Mesenchymal stem cell (in vitro differentiated cells and primary cell): ENCODE measurements at regions not wholly inside any gene's neighbourhood (a gene's known extent, or its start where the extent isn't known, plus 50 kb on each side); places are given as distances from the start of the nearest gene placed in this dataset.
A peak's percentile ranks its signal among the peaks of the same experiment; 100 is the strongest.

Experiments used
- DNase-seq: peaks from one replicate; pipeline ENCODE4 v3.0.0-alpha.2; 2013
- H2AFZ ChIP-seq: one replicate; pipeline ENCODE4 v1.6.1; 2013; ENCODE audit warnings: low read depth, mild to moderate bottlenecking, control low read depth, inconsistent platforms, low read length, moderate library complexity
- H2AK5ac ChIP-seq: 2 replicates; pipeline ENCODE4 v1.6.1; 2013; ENCODE audit warnings: low read length, moderate library complexity, mild to moderate bottlenecking, inconsistent platforms; ENCODE audit not compliant: severe bottlenecking
- H2BK120ac ChIP-seq: one replicate; pipeline ENCODE4 v1.6.1; 2013; ENCODE audit warnings: low read depth, mild to moderate bottlenecking, inconsistent platforms, low read length, moderate library complexity
- H2BK12ac ChIP-seq, 2 experiments: one replicate each; pipeline ENCODE4 v1.6.1; 2013; ENCODE audit warnings: inconsistent platforms in 2 of 2, low read length in 2 of 2, mild to moderate bottlenecking in 2 of 2, moderate library complexity in 2 of 2, control low read depth in 1 of 2
- H2BK15ac ChIP-seq: one replicate; pipeline ENCODE4 v1.6.1; 2013; ENCODE audit warnings: mild to moderate bottlenecking, low read depth, inconsistent platforms; ENCODE audit not compliant: poor library complexity, severe bottlenecking
- H2BK5ac ChIP-seq: 2 replicates; pipeline ENCODE4 v1.6.1; 2013; ENCODE audit warnings: low read depth, mild to moderate bottlenecking, low read length, control low read depth, inconsistent platforms; ENCODE audit not compliant: poor library complexity, severe bottlenecking
- H3K14ac ChIP-seq, 2 experiments: one replicate each; pipeline ENCODE4 v1.6.1; 2013; ENCODE audit warnings: inconsistent platforms in 2 of 2, low read length in 2 of 2, control low read depth in 1 of 2, mild to moderate bottlenecking in 1 of 2, moderate library complexity in 1 of 2
- H3K18ac ChIP-seq, 2 experiments: one replicate each; pipeline ENCODE4 v1.6.1; 2013; ENCODE audit warnings: inconsistent platforms in 2 of 2, low read length in 2 of 2, control low read depth in 1 of 2, low read depth in 1 of 2, mild to moderate bottlenecking in 1 of 2
- H3K23ac ChIP-seq, 2 experiments: one replicate each; pipeline ENCODE4 v1.6.1; 2013; ENCODE audit warnings: inconsistent platforms in 2 of 2, low read length in 2 of 2, mild to moderate bottlenecking in 2 of 2, moderate library complexity in 2 of 2, control low read depth in 1 of 2
- H3K27ac ChIP-seq: 2 replicates; pipeline ENCODE4 v1.5.1; 2013; ENCODE audit warnings: mild to moderate bottlenecking, moderate library complexity, low read length, control low read depth, inconsistent platforms; ENCODE audit not compliant: poor library complexity, severe bottlenecking
- H3K27me3 ChIP-seq, 2 experiments: 2 replicates each; pipeline versions ENCODE4 v1.6.1 to v1.7.0; 2013; ENCODE audit warnings: low read length in 2 of 2, mild to moderate bottlenecking in 2 of 2, moderate library complexity in 2 of 2, control low read depth in 1 of 2, inconsistent platforms in 1 of 2; ENCODE audit not compliant: control insufficient read depth in 1 of 2, insufficient read depth in 1 of 2
- H3K36me3 ChIP-seq, 2 experiments: 2 replicates each; pipeline versions ENCODE4 v1.6.1 to v1.7.0; 2013; ENCODE audit warnings: low read length in 2 of 2, control low read depth in 1 of 2, inconsistent platforms in 1 of 2, low read depth in 1 of 2, mild to moderate bottlenecking in 1 of 2; ENCODE audit not compliant: insufficient read depth in 2 of 2, control insufficient read depth in 1 of 2
- H3K4ac ChIP-seq, 2 experiments: one replicate each; pipeline ENCODE4 v1.6.1; 2013; ENCODE audit warnings: inconsistent platforms in 2 of 2, low read length in 2 of 2, mild to moderate bottlenecking in 2 of 2, moderate library complexity in 2 of 2, control low read depth in 1 of 2, low read depth in 1 of 2
- H3K4me1 ChIP-seq: 2 replicates; pipeline ENCODE4 v1.6.1; 2013; ENCODE audit warnings: low read depth, low read length, control low read depth; ENCODE audit not compliant: control insufficient read depth, insufficient read depth
- H3K4me2 ChIP-seq: 2 replicates; pipeline ENCODE4 v1.6.1; 2013; ENCODE audit warnings: low read length, mild to moderate bottlenecking, inconsistent platforms; ENCODE audit not compliant: poor library complexity, severe bottlenecking
- H3K4me3 ChIP-seq, 2 experiments: 2 replicates each; pipeline versions ENCODE4 v1.5.1 to v1.7.0; 2013; ENCODE audit warnings: low read length in 2 of 2, mild to moderate bottlenecking in 2 of 2, control low read depth in 1 of 2, low read depth in 1 of 2; ENCODE audit not compliant: insufficient read depth in 1 of 2
- H3K79me1 ChIP-seq: replicated peaks from 2 replicates; pipeline ENCODE4 v1.6.1; 2013; ENCODE audit warnings: mild to moderate bottlenecking, control low read depth, low read length, inconsistent platforms; ENCODE audit not compliant: poor library complexity, severe bottlenecking
- H3K9ac ChIP-seq: 2 replicates; pipeline ENCODE4 v1.7.0; 2013; ENCODE audit warnings: mild to moderate bottlenecking, low read length, moderate library complexity
- H3K9me3 ChIP-seq: 2 replicates; pipeline ENCODE4 v1.7.0; 2013; ENCODE audit warnings: mild to moderate bottlenecking, low read length; ENCODE audit not compliant: control insufficient read depth
- H4K8ac ChIP-seq: one replicate; pipeline ENCODE4 v1.6.1; 2013; ENCODE audit warnings: inconsistent platforms, mild to moderate bottlenecking, low read length, moderate library complexity
- H4K91ac ChIP-seq: one replicate; pipeline ENCODE4 v1.6.1; 2013; ENCODE audit warnings: mild to moderate bottlenecking, low read length, inconsistent platforms
- WGBS: methylation state at CpG from one replicate; pipeline ENCODE4 v1.1.7; 2013; ENCODE audit warnings: mixed read lengths; 5-methylcytosine and 5-hydroxymethylcytosine counted together

- Histone ChIP-seq H3K9me3 (peaks cover 8% of the 10 kb centered on the region), H3K36me3 (peaks cover 0 to 7% of the 10 kb centered on the region in 2 experiments), H3K4me1 (peaks cover 6% of the 10 kb centered on the region), H3K4me2 (no peak overlapping the region), H2BK15ac (peak overlapping the region; percentile 87), H3K14ac (peak overlapping the region in 1 of 2 experiments; percentile 76), H3K79me1 (peaks cover 12% of the 10 kb centered on the region), H3K18ac (peak overlapping the region; percentile 58 to 63), H2AK5ac (no peak overlapping the region), H3K27me3 (no peaks in the 10 kb centered on the region), H2BK12ac (no peak overlapping the region), H2BK120ac (no peak overlapping the region), H3K23ac (no peak overlapping the region), H3K4ac (no peak overlapping the region), H3K9ac (no peak overlapping the region), H4K8ac (no peak overlapping the region), H4K91ac (no peak overlapping the region), H3K27ac (no peak overlapping the region), H3K4me3 (no peak overlapping the region), H2AFZ (no peak overlapping the region), H2BK5ac (no peak overlapping the region)
- 47% methylated on average over 6 of the region's 6 CpGs for WGBS
- DNase-seq, result no peak
Observed at GRCh38 chr16:85536073-85536410, 77.1 kb upstream of the GSE1 start.

GRCh38 chr16:85536411-85537330 lies 76.5 kb upstream of the GSE1 start:
- peaks cover 12% of the 10 kb centered on the region for H3K79me1 ChIP-seq
- peak overlapping the region; percentile 87 for H2BK15ac ChIP-seq
- H3K36me3 ChIP-seq, result peaks cover 0 to 7% of the 10 kb centered on the region in 2 experiments
- no peak for DNase-seq
- H3K4ac ChIP-seq, result no peak overlapping the region
- peak overlapping the region in 1 of 2 experiments; percentile 76 for H3K14ac ChIP-seq
- no peaks in the 10 kb centered on the region for H3K27me3 ChIP-seq
- no peak overlapping the region for H2BK5ac ChIP-seq
- H3K4me1 ChIP-seq, result peaks cover 9% of the 10 kb centered on the region
- no peak overlapping the region for H3K23ac ChIP-seq
- peak overlapping the region; percentile 19 for H4K8ac ChIP-seq
- no peak overlapping the region for H3K9ac ChIP-seq
- no peak overlapping the region for H3K4me3 ChIP-seq
- no peak overlapping the region for H3K4me2 ChIP-seq
- H3K9me3 ChIP-seq, result peaks cover 8% of the 10 kb centered on the region
- WGBS, result 82% methylated on average over 30 of the region's 30 CpGs
- H2AK5ac ChIP-seq, result no peak overlapping the region
- H2BK12ac ChIP-seq, result peak overlapping the region in 1 of 2 experiments; percentile 77
- H2AFZ ChIP-seq, result no peak overlapping the region
- no peak overlapping the region for H3K27ac ChIP-seq
- H2BK120ac ChIP-seq, result no peak overlapping the region
- peak overlapping the region; percentile 58 to 63 for H3K18ac ChIP-seq
- peak overlapping the region; percentile 34 for H4K91ac ChIP-seq

- Histone ChIP-seq H2AFZ (no peak overlapping the region), H3K4me1 (peaks cover 12% of the 10 kb centered on the region), H3K23ac (no peak overlapping the region), H3K27me3 (no peaks in the 10 kb centered on the region), H2BK120ac (no peak overlapping the region), H3K4me3 (no peak overlapping the region), H3K9me3 (peaks cover 8% of the 10 kb centered on the region), H3K18ac (no peak overlapping the region), H4K8ac (no peak overlapping the region), H3K36me3 (peaks cover 0 to 7% of the 10 kb centered on the region in 2 experiments), H2BK15ac (no peak overlapping the region), H3K4ac (no peak overlapping the region), H3K9ac (no peak overlapping the region), H3K14ac (no peak overlapping the region), H3K79me1 (peaks cover 13% of the 10 kb centered on the region), H2BK12ac (no peak overlapping the region), H2AK5ac (no peak overlapping the region), H4K91ac (no peak overlapping the region), H3K27ac (no peak overlapping the region), H2BK5ac (no peak overlapping the region), H3K4me2 (no peak overlapping the region)
- no peak for DNase-seq
- WGBS, result 95% methylated on average over 16 of the region's 16 CpGs
Observed at GRCh38 chr16:85537331-85537788, 75.8 kb upstream of the GSE1 start.

- Histone ChIP-seq H2AK5ac (no peak overlapping the region), H3K4me3 (no peak overlapping the region), H3K4me2 (no peak overlapping the region), H4K91ac (no peak overlapping the region), H3K23ac (no peak overlapping the region), H2BK5ac (no peak overlapping the region), H3K14ac (peak overlapping the region in 1 of 2 experiments; percentile 3), H3K4ac (no peak overlapping the region), H4K8ac (no peak overlapping the region), H3K79me1 (peaks cover 11% of the 10 kb centered on the region), H3K36me3 (peaks cover 0 to 7% of the 10 kb centered on the region in 2 experiments), H3K27me3 (no peaks in the 10 kb centered on the region), H2BK12ac (no peak overlapping the region), H3K9ac (no peak overlapping the region), H3K9me3 (peaks cover 8% of the 10 kb centered on the region), H3K18ac (no peak overlapping the region), H2BK120ac (no peak overlapping the region), H3K27ac (no peak overlapping the region), H3K4me1 (peaks cover 16% of the 10 kb centered on the region), H2AFZ (no peak overlapping the region), H2BK15ac (no peak overlapping the region)
- 96% methylated on average over 17 of the region's 17 CpGs for WGBS
- DNase-seq, result no peak
Observed at GRCh38 chr16:85537795-85538401, 75.2 kb upstream of the GSE1 start.
